ENCODE measurements at regions not wholly inside any gene's neighbourhood (a gene's known extent, or its start where the extent isn't known, plus 50 kb on each side); places are given as distances from the start of the nearest gene placed in this dataset.

DNA sequence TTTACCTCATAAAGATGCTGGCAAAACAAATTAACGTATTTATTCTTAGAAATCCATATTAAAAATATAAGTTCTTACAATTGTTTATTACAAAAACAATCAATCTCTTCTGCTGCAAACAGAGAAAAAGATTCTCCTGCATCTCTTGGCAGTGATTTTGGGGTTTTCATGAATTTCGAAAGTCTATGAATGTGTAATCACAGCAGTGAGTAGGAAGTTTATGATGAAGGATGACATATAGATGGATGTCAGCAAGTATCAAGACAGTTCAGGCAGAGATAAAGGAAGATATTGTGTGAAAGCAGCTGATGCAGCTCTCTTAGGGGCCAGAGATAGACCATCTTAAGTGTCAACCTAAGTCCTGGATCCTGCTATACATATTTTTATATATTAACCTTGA lies 196.9 kb upstream of the BANK1 start:
- no peak for TF ChIP-seq GATA1 (IDR thresholded peaks at IDR 0.05; ENCODE audit: low read depth, low read length)
- no peak for TF ChIP-seq POLR2A (IDR thresholded peaks at IDR 0.05; ENCODE audit: low read length)
- no peak for DNase-seq

DNA sequence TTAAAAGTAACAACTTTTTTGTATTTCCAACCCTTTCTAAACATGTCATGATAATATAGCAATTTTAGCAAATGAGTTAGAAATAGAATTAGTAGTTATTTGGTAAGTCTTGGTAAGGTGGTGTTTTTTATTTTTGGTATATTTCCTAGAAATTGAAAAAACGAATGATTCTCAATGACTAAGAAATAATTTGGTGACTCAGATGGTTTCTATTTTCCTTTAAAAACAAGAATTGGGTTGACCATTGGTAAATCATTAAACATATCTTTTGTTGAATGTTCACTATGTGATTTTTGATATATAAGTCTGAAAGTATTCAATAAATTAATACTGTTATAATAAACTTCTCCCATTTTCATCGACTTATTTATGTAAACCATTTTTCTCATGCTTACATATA lies 206.2 kb upstream of the BANK1 start:
- TF ChIP-seq GATA1 (IDR thresholded peaks at IDR 0.05; ENCODE audit: low read depth, low read length) (no peak), POLR2A (IDR thresholded peaks at IDR 0.05; ENCODE audit: low read length) (no peak)
- no peak for DNase-seq

- no peak for TF ChIP-seq POLR2A (IDR thresholded peaks at IDR 0.05; ENCODE audit: low read length)
- TF ChIP-seq GATA1 (IDR thresholded peaks at IDR 0.05; ENCODE audit: low read depth, low read length) = no peak
These were observed 215.8 kb upstream of the PPP3CA start for GRCh38 chr4:101563126-101563525.

GRCh38 chr4:101556842-101557241 lies 209.5 kb upstream of the PPP3CA start:
- TF ChIP-seq GATA1 (IDR thresholded peaks at IDR 0.05; ENCODE audit: low read depth, low read length) = no peak
- no peak for TF ChIP-seq POLR2A (IDR thresholded peaks at IDR 0.05; ENCODE audit: low read length)

More at GRCh38 chr4:101563126-101563525, 215.8 kb upstream of the PPP3CA start:
- no peak for DNase-seq

DNA sequence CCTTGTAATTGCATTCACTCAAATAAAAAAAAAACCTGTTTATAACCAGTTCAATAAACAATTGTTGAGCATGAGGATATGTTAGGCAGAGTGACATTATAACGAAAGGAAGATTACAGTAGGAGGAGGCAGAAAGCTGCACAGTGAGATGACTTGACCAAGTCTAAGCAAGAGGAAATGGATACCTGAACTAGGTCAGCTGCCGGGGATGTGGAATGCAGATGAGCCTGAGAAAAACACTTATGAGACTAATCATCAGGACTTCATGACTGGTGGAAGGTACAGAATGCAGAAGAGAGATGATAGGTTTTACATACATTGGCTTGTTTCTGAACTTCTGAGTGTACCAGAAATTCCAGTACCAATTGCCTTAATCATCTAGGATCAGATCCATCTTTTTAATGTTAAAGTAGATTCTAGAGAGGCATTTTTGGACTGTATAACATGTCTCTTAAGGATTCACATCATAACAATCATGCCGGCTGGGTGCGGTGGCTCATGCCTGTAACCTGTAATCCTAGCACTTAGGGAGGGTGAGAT lies 208.1 kb upstream of the PPP3CA start:
- no peak for DNase-seq
- TF ChIP-seq POLR2A (IDR thresholded peaks at IDR 0.05; ENCODE audit: low read length) = no peak
- no peak for TF ChIP-seq GATA1 (IDR thresholded peaks at IDR 0.05; ENCODE audit: low read depth, low read length)

More at GRCh38 chr4:101556842-101557241, 209.5 kb upstream of the PPP3CA start:
- no peak for DNase-seq

GRCh38 chr4:101540336-101540735 lies 193.0 kb upstream of the PPP3CA start:
- TF ChIP-seq GATA1 (IDR thresholded peaks at IDR 0.05; ENCODE audit: low read depth, low read length) = no peak
- no peak for TF ChIP-seq POLR2A (IDR thresholded peaks at IDR 0.05; ENCODE audit: low read length)

GRCh38 chr4:101528526-101528925 lies 181.2 kb upstream of the PPP3CA start:
- TF ChIP-seq POLR2A (IDR thresholded peaks at IDR 0.05; ENCODE audit: low read length) = no peak

More at GRCh38 chr4:101540336-101540735, 193.0 kb upstream of the PPP3CA start:
- DNase-seq = no peak

GRCh38 chr4:101527188-101527587 lies 179.9 kb upstream of the PPP3CA start:
- DNase-seq = no peak
- TF ChIP-seq GATA1 (IDR thresholded peaks at IDR 0.05; ENCODE audit: low read depth, low read length) (no peak), POLR2A (IDR thresholded peaks at IDR 0.05; ENCODE audit: low read length) (no peak)

More at GRCh38 chr4:101528526-101528925, 181.2 kb upstream of the PPP3CA start:
- DNase-seq = no peak

- DNase-seq = no peak
- TF ChIP-seq GATA1 (IDR thresholded peaks at IDR 0.05; ENCODE audit: low read depth, low read length) = no peak
- no peak for TF ChIP-seq POLR2A (IDR thresholded peaks at IDR 0.05; ENCODE audit: low read length)
These were observed 168.2 kb upstream of the PPP3CA start for GRCh38 chr4:101515566-101515965.

GRCh38 chr4:101515099-101515498 lies 167.8 kb upstream of the PPP3CA start:
- DNase-seq = no peak
- TF ChIP-seq GATA1 (IDR thresholded peaks at IDR 0.05; ENCODE audit: low read depth, low read length) (no peak), POLR2A (IDR thresholded peaks at IDR 0.05; ENCODE audit: low read length) (no peak)

GRCh38 chr4:101512416-101512815 lies 165.1 kb upstream of the PPP3CA start:
- TF ChIP-seq GATA1 (IDR thresholded peaks at IDR 0.05; ENCODE audit: low read depth, low read length) (no peak), POLR2A (IDR thresholded peaks at IDR 0.05; ENCODE audit: low read length) (no peak)
- DNase-seq = no peak

DNA sequence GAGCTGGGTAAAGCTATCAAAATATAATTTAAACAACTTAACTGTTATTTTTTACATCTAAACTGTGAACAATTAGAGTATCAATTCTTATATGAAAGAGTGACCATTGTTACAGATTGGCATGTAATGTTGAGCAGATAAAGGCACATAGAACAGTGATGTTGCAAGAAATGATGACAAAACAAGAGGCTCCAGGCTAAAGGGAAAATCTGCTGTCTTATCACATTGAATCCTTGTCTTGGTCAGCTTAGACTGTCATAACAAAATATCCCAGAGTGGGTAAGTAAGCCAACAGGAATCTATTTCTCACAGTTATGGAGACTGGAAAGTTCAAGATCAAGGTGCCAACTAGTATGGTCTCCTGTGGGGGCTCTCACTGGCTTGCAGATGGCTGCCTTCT lies 154.1 kb upstream of the PPP3CA start:
- no peak for DNase-seq
- TF ChIP-seq GATA1 (IDR thresholded peaks at IDR 0.05; ENCODE audit: low read depth, low read length) (no peak), POLR2A (IDR thresholded peaks at IDR 0.05; ENCODE audit: low read length) (no peak)

- no peak for TF ChIP-seq GATA1 (IDR thresholded peaks at IDR 0.05; ENCODE audit: low read depth, low read length)
- TF ChIP-seq POLR2A (IDR thresholded peaks at IDR 0.05; ENCODE audit: low read length) = no peak
These were observed 153.4 kb upstream of the PPP3CA start for GRCh38 chr4:101500742-101501141.

GRCh38 chr4:101475246-101475645 lies 127.9 kb upstream of the PPP3CA start:
- TF ChIP-seq GATA1 (IDR thresholded peaks at IDR 0.05; ENCODE audit: low read depth, low read length) (no peak), POLR2A (IDR thresholded peaks at IDR 0.05; ENCODE audit: low read length) (no peak)
- DNase-seq = no peak

More at GRCh38 chr4:101500742-101501141, 153.4 kb upstream of the PPP3CA start:
- DNase-seq = no peak

DNA sequence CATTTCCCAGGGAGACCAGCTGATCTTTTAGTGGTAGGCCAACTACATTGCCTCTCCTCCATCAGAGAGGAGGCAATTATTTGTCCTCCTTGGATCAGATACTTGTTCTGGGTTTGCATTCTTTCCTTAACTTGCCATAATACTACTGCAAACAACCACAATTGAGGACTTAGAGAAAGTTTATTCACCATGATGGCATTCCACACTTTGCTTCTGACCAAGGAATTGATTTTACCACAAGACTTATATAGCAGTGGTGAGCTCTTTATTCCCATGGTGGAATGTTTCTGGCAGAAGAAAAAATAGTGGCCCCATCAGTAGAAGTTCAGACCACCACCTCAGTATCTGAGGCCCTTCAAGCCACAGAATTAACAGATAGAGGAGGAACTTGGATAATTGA lies 123.9 kb upstream of the PPP3CA start:
- DNase-seq = no peak
- TF ChIP-seq GATA1 (IDR thresholded peaks at IDR 0.05; ENCODE audit: low read depth, low read length) (no peak), POLR2A (IDR thresholded peaks at IDR 0.05; ENCODE audit: low read length) (no peak)

GRCh38 chr4:101464596-101464995 lies 117.3 kb upstream of the PPP3CA start:
- DNase-seq = no peak
- TF ChIP-seq GATA1 (IDR thresholded peaks at IDR 0.05; ENCODE audit: low read depth, low read length) (no peak), POLR2A (IDR thresholded peaks at IDR 0.05; ENCODE audit: low read length) (no peak)
